ENCODE measurements at regions not wholly inside any gene's neighbourhood (a gene's known extent, or its start where the extent isn't known, plus 50 kb on each side); places are given as distances from the start of the nearest gene placed in this dataset.

GRCh38 chr15:46567968-46568367 is 933.1 kb downstream of the SQOR start:
- TF ChIP-seq CTCF (IDR thresholded peaks at IDR 0.05; ENCODE audit: insufficient read depth, low read depth, low read length, missing control alignments) = no peak
- DNase-seq (ENCODE audit: low read depth) = no peak
- no peak overlapping the region for H3K4me3 ChIP-seq (ENCODE audit: low read depth, low read length)

- no peak overlapping the region for H3K4me3 ChIP-seq (ENCODE audit: low read depth, low read length)
- DNase-seq (ENCODE audit: low read depth) = no peak
- no peak for TF ChIP-seq CTCF (IDR thresholded peaks at IDR 0.05; ENCODE audit: insufficient read depth, low read depth, low read length, missing control alignments)
Observed at GRCh38 chr15:46569781-46570180, 935.0 kb downstream of the SQOR start.

GRCh38 chr15:46576646-46577395 is 942.0 kb downstream of the SQOR start:
- no peak for TF ChIP-seq CTCF (IDR thresholded peaks at IDR 0.05; ENCODE audit: insufficient read depth, low read depth, low read length, missing control alignments)
- no peak overlapping the region for H3K4me3 ChIP-seq (ENCODE audit: low read depth, low read length)
- no peak for DNase-seq (ENCODE audit: low read depth)

- no peak for TF ChIP-seq CTCF (IDR thresholded peaks at IDR 0.05; ENCODE audit: insufficient read depth, low read depth, low read length, missing control alignments)
- DNase-seq (ENCODE audit: low read depth) = no peak
- H3K4me3 ChIP-seq (ENCODE audit: low read depth, low read length) = no peak overlapping the region
Observed at GRCh38 chr15:46577767-46578166, 942.9 kb downstream of the SQOR start.

GRCh38 chr15:46580487-46580886 is 945.7 kb downstream of the SQOR start:
- no peak overlapping the region for H3K4me3 ChIP-seq (ENCODE audit: low read depth, low read length)
- no peak for TF ChIP-seq CTCF (IDR thresholded peaks at IDR 0.05; ENCODE audit: insufficient read depth, low read depth, low read length, missing control alignments)
- no peak for DNase-seq (ENCODE audit: low read depth)

- TF ChIP-seq CTCF (IDR thresholded peaks at IDR 0.05; ENCODE audit: insufficient read depth, low read depth, low read length, missing control alignments) = no peak
- H3K4me3 ChIP-seq (ENCODE audit: low read depth, low read length) = no peak overlapping the region
Observed at GRCh38 chr15:46580924-46581323, 946.1 kb downstream of the SQOR start.

GRCh38 chr15:46589088-46589487 is 954.3 kb downstream of the SQOR start:
- no peak overlapping the region for H3K4me3 ChIP-seq (ENCODE audit: low read depth, low read length)
- DNase-seq (ENCODE audit: low read depth) = no peak
- no peak for TF ChIP-seq CTCF (IDR thresholded peaks at IDR 0.05; ENCODE audit: insufficient read depth, low read depth, low read length, missing control alignments)

More at GRCh38 chr15:46580924-46581323, 946.1 kb downstream of the SQOR start:
- DNase-seq (ENCODE audit: low read depth) = no peak
